MCF 10A (cell line): ENCODE measurements at regions not wholly inside any gene's neighbourhood (a gene's known extent, or its start where the extent isn't known, plus 50 kb on each side); places are given as distances from the start of the nearest gene placed in this dataset.

Source experiments
- BruUV-seq: library from RNA; stranded (reverse); fragments of 400-500 nt; replicated peaks from 2 replicates; lab custom pipeline; 2021; lab: Mats Ljungman, UMichigan
- CTCF ChIA-PET: fragments of 300-600 bp; sonication (Branson Sonifier 250); formaldehyde crosslinking; extraction: SDS; loops from one replicate; lab custom pipeline; 2021; ENCODE audit warnings: antibody characterized with exemption, inconsistent platforms; lab: Yijun Ruan, JAX
- POLR2A ChIA-PET: fragments of 300-600, 350-650 bp; sonication (Branson Sonifier 250); formaldehyde crosslinking; extraction: SDS; loops from one replicate; lab custom pipeline; 2020; ENCODE audit warnings: antibody characterized with exemption, inconsistent platforms; lab: Yijun Ruan, JAX
- DNase-seq: peaks from one replicate; pipeline ENCODE4 v3.0.0-alpha.2; 2018; ENCODE audit not compliant: unreplicated experiment
- H3K27ac Mint-ChIP-seq: one replicate; pipeline ENCODE4 v1.8.0; 2022; ENCODE audit warnings: mild to moderate bottlenecking, low read depth, mixed read lengths; ENCODE audit not compliant: unreplicated experiment
- H3K27me3 Mint-ChIP-seq: one replicate; pipeline ENCODE4 v1.8.0; 2022; ENCODE audit warnings: mixed read lengths; ENCODE audit not compliant: insufficient read depth, unreplicated experiment
- H3K36me3 Mint-ChIP-seq: one replicate; pipeline ENCODE4 v1.8.0; 2022; ENCODE audit warnings: mild to moderate bottlenecking, moderate library complexity, mixed read lengths; ENCODE audit not compliant: insufficient read depth, unreplicated experiment
- H3K4me1 Mint-ChIP-seq: one replicate; pipeline ENCODE4 v1.8.0; 2022; ENCODE audit warnings: mixed read lengths; ENCODE audit not compliant: insufficient read depth, unreplicated experiment
- H3K4me3 Mint-ChIP-seq: one replicate; pipeline ENCODE4 v1.8.0; 2022; ENCODE audit warnings: mild to moderate bottlenecking, moderate library complexity, mixed read lengths; ENCODE audit not compliant: unreplicated experiment
- H3K9me3 Mint-ChIP-seq: one replicate; pipeline ENCODE4 v1.8.0; 2022; ENCODE audit warnings: mixed read lengths; ENCODE audit not compliant: unreplicated experiment
- intact Hi-C: fragments of 100-400 bp; cut with micrococcal nuclease; formaldehyde crosslinking; loops from 2 replicates; pipeline ENCODE4 v1.14.1; 2022
- TF ChIP-seq, protein P1 (sequence below): fragments of 200-600 bp; IDR thresholded peaks from one replicate; pipeline ENCODE4 v1.8.0; 2022; ENCODE audit warnings: antibody characterized with exemption, mild to moderate bottlenecking; ENCODE audit not compliant: unreplicated experiment

DNA sequence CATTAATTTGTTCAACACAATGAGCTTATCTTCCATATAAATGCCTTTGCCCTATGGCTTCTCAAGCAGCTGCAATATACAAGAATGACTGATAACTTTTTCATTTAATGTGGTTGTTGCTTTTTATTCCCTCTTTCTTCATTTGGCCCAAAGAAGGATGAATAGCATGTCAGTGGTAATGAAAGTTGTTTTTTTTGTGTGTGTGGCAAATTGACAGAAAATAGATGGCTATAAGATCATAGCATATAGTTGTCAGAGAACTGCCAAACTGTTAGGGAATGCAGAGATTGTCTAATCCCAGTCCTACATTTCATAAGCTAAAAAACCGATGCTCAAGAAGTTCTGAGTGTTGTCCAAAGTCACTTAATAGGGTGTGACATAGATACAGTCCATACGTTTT lies 244.3 kb downstream of the ACTR3 start:
- intact Hi-C loops: no loop called here
- DNase-seq: no peak
- H3K27ac Mint-ChIP-seq: no peak overlapping the region
- H3K36me3 Mint-ChIP-seq: peaks cover 4% of the 10 kb centered on the region
- ChIA-PET CTCF (interaction anchor here (0.6 to 1.0 kb wide), 2 partner anchors 68 to 1872 kb away, joined by 3 read pairs; no protein-coding TSS in a partner anchor), POLR2A (no interaction called here)
- H3K4me3 Mint-ChIP-seq: no peak overlapping the region
- TF ChIP-seq, protein P1, sequence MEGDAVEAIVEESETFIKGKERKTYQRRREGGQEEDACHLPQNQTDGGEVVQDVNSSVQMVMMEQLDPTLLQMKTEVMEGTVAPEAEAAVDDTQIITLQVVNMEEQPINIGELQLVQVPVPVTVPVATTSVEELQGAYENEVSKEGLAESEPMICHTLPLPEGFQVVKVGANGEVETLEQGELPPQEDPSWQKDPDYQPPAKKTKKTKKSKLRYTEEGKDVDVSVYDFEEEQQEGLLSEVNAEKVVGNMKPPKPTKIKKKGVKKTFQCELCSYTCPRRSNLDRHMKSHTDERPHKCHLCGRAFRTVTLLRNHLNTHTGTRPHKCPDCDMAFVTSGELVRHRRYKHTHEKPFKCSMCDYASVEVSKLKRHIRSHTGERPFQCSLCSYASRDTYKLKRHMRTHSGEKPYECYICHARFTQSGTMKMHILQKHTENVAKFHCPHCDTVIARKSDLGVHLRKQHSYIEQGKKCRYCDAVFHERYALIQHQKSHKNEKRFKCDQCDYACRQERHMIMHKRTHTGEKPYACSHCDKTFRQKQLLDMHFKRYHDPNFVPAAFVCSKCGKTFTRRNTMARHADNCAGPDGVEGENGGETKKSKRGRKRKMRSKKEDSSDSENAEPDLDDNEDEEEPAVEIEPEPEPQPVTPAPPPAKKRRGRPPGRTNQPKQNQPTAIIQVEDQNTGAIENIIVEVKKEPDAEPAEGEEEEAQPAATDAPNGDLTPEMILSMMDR: no peak
- peaks cover 39% of the 10 kb centered on the region for H3K27me3 Mint-ChIP-seq
- peaks cover 9% of the 10 kb centered on the region for H3K9me3 Mint-ChIP-seq
- BruUV-seq: no TSS peak
- H3K4me1 Mint-ChIP-seq: no peaks in the 10 kb centered on the region

DNA sequence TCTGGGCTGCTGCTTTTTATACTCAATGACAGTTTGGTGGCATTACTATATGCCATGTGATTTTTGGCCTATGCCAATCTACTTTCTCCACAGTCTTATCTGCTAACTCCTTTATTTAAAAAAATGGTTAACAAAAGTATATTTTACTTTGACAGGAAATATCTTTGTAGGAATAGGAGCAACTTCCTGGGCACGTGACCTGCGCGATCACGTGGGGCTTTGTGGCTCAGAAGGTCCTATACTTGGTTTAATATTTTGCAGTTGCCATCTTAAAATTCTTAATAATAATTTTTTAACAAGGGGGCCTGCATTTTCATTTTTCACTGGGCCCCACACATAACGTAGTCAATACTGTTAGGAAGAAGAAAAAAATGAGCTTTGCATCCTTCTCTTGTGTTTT lies 249.7 kb downstream of the ACTR3 start:
- ChIA-PET CTCF (no interaction called here), POLR2A (no interaction called here)
- TF ChIP-seq, protein P1: no peak
- Mint-ChIP-seq H3K4me3 (no peak overlapping the region), H3K27me3 (peaks cover 16% of the 10 kb centered on the region), H3K36me3 (no peaks in the 10 kb centered on the region), H3K9me3 (peaks cover 9% of the 10 kb centered on the region), H3K27ac (no peak overlapping the region), H3K4me1 (no peaks in the 10 kb centered on the region)
- BruUV-seq: no TSS peak
- intact Hi-C loops: no loop called here
- DNase-seq: no peak

DNA sequence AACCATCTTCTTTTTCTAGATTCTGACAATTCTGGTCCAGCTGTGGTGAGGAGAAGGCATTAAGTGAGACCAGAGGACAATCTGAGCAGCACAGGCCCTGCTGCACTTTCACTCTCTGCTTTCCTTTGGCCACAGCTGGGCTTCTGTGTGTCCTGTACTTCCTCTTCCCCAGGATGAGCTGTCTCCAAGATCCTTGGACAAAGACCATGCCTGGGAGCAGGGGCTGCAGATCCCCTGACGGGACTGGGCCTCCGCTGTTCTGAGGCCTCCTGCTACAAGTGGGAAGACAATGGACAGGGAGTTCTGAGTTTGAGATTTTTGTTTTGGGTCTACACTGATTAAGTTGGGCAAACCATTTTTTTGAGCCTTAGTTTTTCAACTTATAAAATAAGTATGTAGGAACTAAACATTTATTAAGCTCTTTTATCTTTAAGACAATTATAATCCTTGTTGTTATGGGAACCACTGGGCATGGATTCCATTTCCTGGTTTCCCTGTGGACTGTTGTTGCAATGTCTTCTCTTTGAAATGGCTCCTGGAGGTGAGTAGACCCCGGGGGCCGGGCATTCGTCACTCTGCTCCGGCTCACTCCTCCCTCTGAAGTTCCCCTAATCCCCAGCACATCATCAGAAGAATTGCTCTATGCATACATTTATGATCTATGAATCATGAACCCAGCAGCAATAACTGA lies 266.6 kb downstream of the ACTR3 start:
- intact Hi-C loops: no loop called here
- H3K9me3 Mint-ChIP-seq: no peaks in the 10 kb centered on the region
- no peak overlapping the region for H3K4me3 Mint-ChIP-seq
- BruUV-seq: no TSS peak
- ChIA-PET POLR2A (no interaction called here), CTCF (interaction anchor here (1.1 to 1.3 kb wide), 2 partner anchors 12 to 46 kb away, joined by 3 read pairs; no protein-coding TSS in a partner anchor)
- TF ChIP-seq, protein P1: no peak
- peaks cover 6% of the 10 kb centered on the region for H3K4me1 Mint-ChIP-seq
- no peaks in the 10 kb centered on the region for H3K27me3 Mint-ChIP-seq
- no peak for DNase-seq
- no peak overlapping the region for H3K27ac Mint-ChIP-seq
- no peaks in the 10 kb centered on the region for H3K36me3 Mint-ChIP-seq

DNA sequence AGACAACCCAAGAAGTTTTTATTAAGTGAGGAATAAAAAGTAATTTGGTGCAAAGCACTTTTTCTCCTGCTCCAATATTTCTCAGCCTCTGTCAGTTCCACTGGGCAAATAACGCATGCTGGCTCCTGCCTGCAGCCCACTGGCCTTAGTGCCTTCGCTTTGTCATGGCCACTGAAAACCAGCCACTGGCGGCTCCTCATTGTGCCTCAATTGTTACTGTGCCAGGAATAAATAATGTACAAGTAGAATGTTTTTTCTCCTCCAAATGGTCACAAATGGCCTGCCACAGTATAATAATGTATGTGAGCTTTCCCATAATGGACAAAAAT lies 267.1 kb downstream of the ACTR3 start:
- BruUV-seq: no TSS peak
- Mint-ChIP-seq H3K27ac (no peak overlapping the region), H3K9me3 (no peaks in the 10 kb centered on the region), H3K4me3 (no peak overlapping the region), H3K27me3 (no peaks in the 10 kb centered on the region), H3K4me1 (peaks cover 6% of the 10 kb centered on the region), H3K36me3 (no peaks in the 10 kb centered on the region)
- ChIA-PET CTCF (interaction anchor here (0.7 to 1.3 kb wide), 2 partner anchors 11 to 413 kb away, joined by 3 read pairs; no protein-coding TSS in a partner anchor), POLR2A (no interaction called here)
- TF ChIP-seq, protein P1: no peak
- intact Hi-C loops: no loop called here
- no peak for DNase-seq
